ENCODE measurements at regions not wholly inside any gene's neighbourhood (a gene's known extent, or its start where the extent isn't known, plus 50 kb on each side); places are given as distances from the start of the nearest gene placed in this dataset.

GRCh38 chr5:171610686-171611085 is 174.9 kb upstream of the SMIM23 start (continued):
- TF ChIP-seq E2F1 (CRISPR knock-in tag; IDR thresholded peaks at IDR 0.05) (no peak), NR1H2 (CRISPR knock-in tag; IDR thresholded peaks at IDR 0.05) (no peak), PRDM15 (CRISPR knock-in tag; IDR thresholded peaks at IDR 0.05) (no peak), GRHL2 (CRISPR knock-in tag; IDR thresholded peaks at IDR 0.05; ENCODE audit: insufficient replicate concordance, severe bottlenecking) (no peak), PRRX2 (CRISPR knock-in tag; IDR thresholded peaks at IDR 0.05) (no peak)

GRCh38 chr5:171612749-171613148 is 172.9 kb upstream of the SMIM23 start:
- ChIA-PET CTCF (interaction anchor here (0.8 to 3.2 kb wide), 2 partner anchors 16 to 194 kb away, joined by 3 to 12 read pairs; partner anchors contain the start of gene FGF18), POLR2A (no interaction called here)
- no peak overlapping the region for H3K4me3 Mint-ChIP-seq
- H3K27me3 Mint-ChIP-seq (ENCODE audit: low read depth), result peaks cover 45% of the 10 kb centered on the region
- H3K9me3 Mint-ChIP-seq, result peaks cover 23% of the 10 kb centered on the region
- ATAC-seq (no peak), DNase-seq (ENCODE audit: low spot score) (no peak)
- H3K4me1 Mint-ChIP-seq, result peaks cover 25% of the 10 kb centered on the region
- H3K36me3 Mint-ChIP-seq, result peaks cover 5% of the 10 kb centered on the region
- TF ChIP-seq NR3C1 (CRISPR knock-in tag; conservative IDR thresholded peaks at IDR 0.05; ENCODE audit: low read depth) (no peak), ZBTB43 (CRISPR knock-in tag; IDR thresholded peaks at IDR 0.05) (no peak), ZNF671 (CRISPR knock-in tag; IDR thresholded peaks at IDR 0.05) (no peak), NFE2L1 (CRISPR knock-in tag; IDR thresholded peaks at IDR 0.05) (no peak), TEAD4 (CRISPR knock-in tag; IDR thresholded peaks at IDR 0.05) (no peak), E2F1 (CRISPR knock-in tag; IDR thresholded peaks at IDR 0.05) (no peak), FOXP1 (CRISPR knock-in tag; IDR thresholded peaks at IDR 0.05; ENCODE audit: borderline replicate concordance) (no peak), ZNF532 (CRISPR knock-in tag; IDR thresholded peaks at IDR 0.05; ENCODE audit: borderline replicate concordance) (no peak), JUN (CRISPR knock-in tag; IDR thresholded peaks at IDR 0.05) (no peak), ZNF232 (CRISPR knock-in tag; IDR thresholded peaks at IDR 0.05) (no peak), IRF2 (CRISPR knock-in tag; IDR thresholded peaks at IDR 0.05; ENCODE audit: borderline replicate concordance, low read depth) (no peak), E2F5 (CRISPR knock-in tag; IDR thresholded peaks at IDR 0.05) (no peak), CREB1 (CRISPR knock-in tag; IDR thresholded peaks at IDR 0.05) (no peak), RORB (CRISPR knock-in tag; IDR thresholded peaks at IDR 0.05) (no peak), USF1 (CRISPR knock-in tag; IDR thresholded peaks at IDR 0.05) (no peak), ZNF396 (CRISPR knock-in tag; IDR thresholded peaks at IDR 0.05; ENCODE audit: borderline replicate concordance) (no peak), NFYB (CRISPR knock-in tag; conservative IDR thresholded peaks at IDR 0.05; ENCODE audit: low read depth) (no peak), PREB (CRISPR knock-in tag; IDR thresholded peaks at IDR 0.05; ENCODE audit: borderline replicate concordance) (no peak), MXD4 (CRISPR knock-in tag; IDR thresholded peaks at IDR 0.05; ENCODE audit: borderline replicate concordance) (no peak)
- H3K27ac Mint-ChIP-seq, result no peak overlapping the region

Data from WTC11 (cell line).